ENCODE measurements at regions not wholly inside any gene's neighbourhood (a gene's known extent, or its start where the extent isn't known, plus 50 kb on each side); places are given as distances from the start of the nearest gene placed in this dataset.

GRCh38 chr2:120942658-120943057 lies 207.0 kb downstream of the GLI2 start:
- Histone ChIP-seq H4K20me1 (ENCODE audit: insufficient read depth, low read length) (peaks cover 8% of the 10 kb centered on the region), H3K4me2 (ENCODE audit: low read length) (no peak overlapping the region), H3K79me2 (ENCODE audit: insufficient read depth, low read length) (peaks cover 71% of the 10 kb centered on the region), H3K9ac (ENCODE audit: low read length) (no peak overlapping the region), H3K27me3 (ENCODE audit: insufficient read depth, low read length) (no peaks in the 10 kb centered on the region), H3K9me3 (ENCODE audit: insufficient read depth, low read depth, low read length) (no peaks in the 10 kb centered on the region), H3K4me1 (ENCODE audit: insufficient read depth, low read length) (peaks cover 50% of the 10 kb centered on the region), H3K4me3 (ENCODE audit: insufficient read depth, low read depth, low read length) (no peak overlapping the region), H2AFZ (ENCODE audit: low read depth, low read length) (no peak overlapping the region), H3K27ac (ENCODE audit: low read depth, low read length) (no peak overlapping the region), H3K36me3 (ENCODE audit: insufficient read depth, low read length) (no peaks in the 10 kb centered on the region)
- FAIRE-seq (no peak), DNase-seq (ENCODE audit: low read depth) (no peak)
- TF ChIP-seq EZH2 (IDR thresholded peaks at IDR 0.05; ENCODE audit: insufficient read depth, low read length) (no peak), CTCF (IDR thresholded peaks at IDR 0.05; ENCODE audit: insufficient read depth, low read depth, low read length) (no peak)
- no peaks in the 10 kb centered on the region for H3K27me3 Mint-ChIP-seq (ENCODE audit: low read depth, unreplicated experiment)
- no peaks in the 10 kb centered on the region for H3K9me3 Mint-ChIP-seq (ENCODE audit: unreplicated experiment)
- peaks cover 23% of the 10 kb centered on the region for H3K36me3 Mint-ChIP-seq (ENCODE audit: low read depth, unreplicated experiment)
- H3K27ac Mint-ChIP-seq (ENCODE audit: unreplicated experiment) = peak overlapping the region; percentile 55
- H3K4me3 Mint-ChIP-seq (ENCODE audit: unreplicated experiment) = no peak overlapping the region
- H3K4me1 Mint-ChIP-seq (ENCODE audit: low read depth, unreplicated experiment) = peaks cover 67% of the 10 kb centered on the region

- Histone ChIP-seq H3K9me3 (ENCODE audit: insufficient read depth, low read depth, low read length) (no peaks in the 10 kb centered on the region), H4K20me1 (ENCODE audit: insufficient read depth, low read length) (peaks cover 16% of the 10 kb centered on the region), H3K79me2 (ENCODE audit: insufficient read depth, low read length) (peaks cover 74% of the 10 kb centered on the region), H2AFZ (ENCODE audit: low read depth, low read length) (no peak overlapping the region), H3K9ac (ENCODE audit: low read length) (peak overlapping the region; percentile 24), H3K36me3 (ENCODE audit: insufficient read depth, low read length) (no peaks in the 10 kb centered on the region), H3K27ac (ENCODE audit: low read depth, low read length) (no peak overlapping the region), H3K4me1 (ENCODE audit: insufficient read depth, low read length) (peaks cover 46% of the 10 kb centered on the region), H3K27me3 (ENCODE audit: insufficient read depth, low read length) (no peaks in the 10 kb centered on the region), H3K4me3 (ENCODE audit: insufficient read depth, low read depth, low read length) (no peak overlapping the region), H3K4me2 (ENCODE audit: low read length) (peak overlapping the region; percentile 9)
- TF ChIP-seq CTCF (IDR thresholded peaks at IDR 0.05; ENCODE audit: insufficient read depth, low read depth, low read length) = no peak
- TF ChIP-seq EZH2 (IDR thresholded peaks at IDR 0.05; ENCODE audit: insufficient read depth, low read length) = no peak
- FAIRE-seq = no peak
- Mint-ChIP-seq H3K4me3 (ENCODE audit: unreplicated experiment) (no peak overlapping the region), H3K4me1 (ENCODE audit: low read depth, unreplicated experiment) (peaks cover 58% of the 10 kb centered on the region), H3K27ac (ENCODE audit: unreplicated experiment) (peak overlapping the region; percentile 62), H3K27me3 (ENCODE audit: low read depth, unreplicated experiment) (no peaks in the 10 kb centered on the region), H3K9me3 (ENCODE audit: unreplicated experiment) (no peaks in the 10 kb centered on the region), H3K36me3 (ENCODE audit: low read depth, unreplicated experiment) (peaks cover 23% of the 10 kb centered on the region)
- DNase-seq (ENCODE audit: low read depth) = no peak
These were observed 207.9 kb downstream of the GLI2 start for GRCh38 chr2:120943403-120944034.

- peaks cover 23% of the 10 kb centered on the region for H3K36me3 Mint-ChIP-seq (ENCODE audit: low read depth, unreplicated experiment)
- no peaks in the 10 kb centered on the region for H3K36me3 ChIP-seq (ENCODE audit: insufficient read depth, low read length)
- peaks cover 83% of the 10 kb centered on the region for H3K79me2 ChIP-seq (ENCODE audit: insufficient read depth, low read length)
- no peak overlapping the region for H3K27ac Mint-ChIP-seq (ENCODE audit: unreplicated experiment)
- no peaks in the 10 kb centered on the region for H3K27me3 ChIP-seq (ENCODE audit: insufficient read depth, low read length)
- no peak overlapping the region for H3K4me2 ChIP-seq (ENCODE audit: low read length)
- H4K20me1 ChIP-seq (ENCODE audit: insufficient read depth, low read length) = peaks cover 26% of the 10 kb centered on the region
- no peaks in the 10 kb centered on the region for H3K9me3 ChIP-seq (ENCODE audit: insufficient read depth, low read depth, low read length)
- H3K4me3 ChIP-seq (ENCODE audit: insufficient read depth, low read depth, low read length) = no peak overlapping the region
- no peak for TF ChIP-seq EZH2 (IDR thresholded peaks at IDR 0.05; ENCODE audit: insufficient read depth, low read length)
- TF ChIP-seq CTCF (IDR thresholded peaks at IDR 0.05; ENCODE audit: insufficient read depth, low read depth, low read length) = no peak
- H3K27ac ChIP-seq (ENCODE audit: low read depth, low read length) = no peak overlapping the region
- DNase-seq (ENCODE audit: low read depth) (no peak), FAIRE-seq (no peak)
- H2AFZ ChIP-seq (ENCODE audit: low read depth, low read length) = no peak overlapping the region
- H3K27me3 Mint-ChIP-seq (ENCODE audit: low read depth, unreplicated experiment) = no peaks in the 10 kb centered on the region
- no peaks in the 10 kb centered on the region for H3K9me3 Mint-ChIP-seq (ENCODE audit: unreplicated experiment)
- peaks cover 53% of the 10 kb centered on the region for H3K4me1 Mint-ChIP-seq (ENCODE audit: low read depth, unreplicated experiment)
- no peak overlapping the region for H3K9ac ChIP-seq (ENCODE audit: low read length)
- peaks cover 45% of the 10 kb centered on the region for H3K4me1 ChIP-seq (ENCODE audit: insufficient read depth, low read length)
- H3K4me3 Mint-ChIP-seq (ENCODE audit: unreplicated experiment) = no peak overlapping the region
These were observed 208.9 kb downstream of the GLI2 start for GRCh38 chr2:120944575-120944974.
